Epithelial cell of prostate (primary cell): ENCODE measurements at regions not wholly inside any gene's neighbourhood (a gene's known extent, or its start where the extent isn't known, plus 50 kb on each side); places are given as distances from the start of the nearest gene placed in this dataset.

ENCODE experiments used
- DNase-seq: peaks from one replicate; pipeline ENCODE4 v3.0.0-alpha.2; 2011; ENCODE audit warnings: low read depth, low spot score
- H3K27ac ChIP-seq: fragments of 450-650 bp; 2 replicates; pipeline ENCODE4 v1.5.1; 2017; ENCODE audit warnings: mild to moderate bottlenecking

- no peak for DNase-seq
- H3K27ac ChIP-seq: no peak overlapping the region
Measured at GRCh38 chr2:67057123-67057522, 340.0 kb upstream of the ETAA1 start.

GRCh38 chr2:67057901-67058703, 339.0 kb upstream of the ETAA1 start:
- no peak overlapping the region for H3K27ac ChIP-seq
- DNase-seq: no peak

GRCh38 chr2:67065046-67065445, 332.1 kb upstream of the ETAA1 start:
- no peak for DNase-seq
- no peak overlapping the region for H3K27ac ChIP-seq

- no peak overlapping the region for H3K27ac ChIP-seq
- DNase-seq: no peak
Measured at GRCh38 chr2:67066782-67067181, 330.4 kb upstream of the ETAA1 start.

- no peak for DNase-seq
- no peak overlapping the region for H3K27ac ChIP-seq
Measured at GRCh38 chr2:67067656-67068055, 329.5 kb upstream of the ETAA1 start.

GRCh38 chr2:67070826-67071225, 326.3 kb upstream of the ETAA1 start:
- DNase-seq: no peak
- H3K27ac ChIP-seq: no peak overlapping the region

- no peak for DNase-seq
- H3K27ac ChIP-seq: no peak overlapping the region
Measured at GRCh38 chr2:67075056-67075455, 322.1 kb upstream of the ETAA1 start.

- H3K27ac ChIP-seq: no peak overlapping the region
Measured at GRCh38 chr2:67075530-67076238, 321.4 kb upstream of the ETAA1 start.

GRCh38 chr2:67076239-67076624, 320.9 kb upstream of the ETAA1 start:
- no peak overlapping the region for H3K27ac ChIP-seq
- no peak for DNase-seq

More at GRCh38 chr2:67075530-67076238, 321.4 kb upstream of the ETAA1 start:
- DNase-seq: no peak

GRCh38 chr2:67079729-67080128, 317.4 kb upstream of the ETAA1 start:
- H3K27ac ChIP-seq: no peak overlapping the region
- DNase-seq: no peak

- DNase-seq: no peak
- H3K27ac ChIP-seq: no peak overlapping the region
Measured at GRCh38 chr2:67082813-67083212, 314.3 kb upstream of the ETAA1 start.

GRCh38 chr2:67083951-67084350, 313.2 kb upstream of the ETAA1 start:
- DNase-seq: no peak
- no peak overlapping the region for H3K27ac ChIP-seq

GRCh38 chr2:67085146-67085545, 312.0 kb upstream of the ETAA1 start:
- no peak overlapping the region for H3K27ac ChIP-seq
- no peak for DNase-seq

- H3K27ac ChIP-seq: no peak overlapping the region
- no peak for DNase-seq
Measured at GRCh38 chr2:67091681-67092080, 305.5 kb upstream of the ETAA1 start.

GRCh38 chr2:67095121-67095520, 302.0 kb upstream of the ETAA1 start:
- no peak for DNase-seq
- H3K27ac ChIP-seq: no peak overlapping the region

GRCh38 chr2:67096886-67097285, 300.2 kb upstream of the ETAA1 start:
- no peak overlapping the region for H3K27ac ChIP-seq
- no peak for DNase-seq

GRCh38 chr2:67103157-67103556, 294.0 kb upstream of the ETAA1 start:
- H3K27ac ChIP-seq: no peak overlapping the region
- DNase-seq: no peak

GRCh38 chr2:67108231-67108630, 288.9 kb upstream of the ETAA1 start:
- DNase-seq: no peak
- no peak overlapping the region for H3K27ac ChIP-seq

GRCh38 chr2:67124531-67124930, 272.6 kb upstream of the ETAA1 start:
- no peak for DNase-seq
- H3K27ac ChIP-seq: no peak overlapping the region

GRCh38 chr2:67130531-67131256, 266.4 kb upstream of the ETAA1 start:
- H3K27ac ChIP-seq: no peak overlapping the region
- no peak for DNase-seq

- DNase-seq: no peak
Measured at GRCh38 chr2:67131257-67131609, 265.9 kb upstream of the ETAA1 start.

More at GRCh38 chr2:67131257-67131609, 265.9 kb upstream of the ETAA1 start:
- no peak overlapping the region for H3K27ac ChIP-seq
